Body of pancreas (tissue), 4 donors: ENCODE measurements at regions not wholly inside any gene's neighbourhood (a gene's known extent, or its start where the extent isn't known, plus 50 kb on each side); places are given as distances from the start of the nearest gene placed in this dataset.
"Not testable (repeated sequence)": the region's sequence is repeated elsewhere in the genome, so short reads cannot be mapped to it uniquely, and the experiment has no call there.

ENCODE experiments used
- POLR2A ChIP-seq, 3 donors: fragments of 450-650 bp; IDR thresholded peaks; one replicate each; pipeline ENCODE4 v1.6.1; 2016; ENCODE audit warnings: antibody characterized with exemption in 3 of 3, mild to moderate bottlenecking in 2 of 3
- TF ChIP-seq, protein P1 (sequence below), 7 experiments: fragments of 450-650 bp in 4 of 7; fragments of 200-600 bp in 3 of 7; sonication (generic) in 3 of 7; IDR thresholded peaks; one replicate each; pipeline ENCODE4 v1.5.1; 2016 to 2019; ENCODE audit warnings: antibody characterized with exemption in 7 of 7

DNA sequence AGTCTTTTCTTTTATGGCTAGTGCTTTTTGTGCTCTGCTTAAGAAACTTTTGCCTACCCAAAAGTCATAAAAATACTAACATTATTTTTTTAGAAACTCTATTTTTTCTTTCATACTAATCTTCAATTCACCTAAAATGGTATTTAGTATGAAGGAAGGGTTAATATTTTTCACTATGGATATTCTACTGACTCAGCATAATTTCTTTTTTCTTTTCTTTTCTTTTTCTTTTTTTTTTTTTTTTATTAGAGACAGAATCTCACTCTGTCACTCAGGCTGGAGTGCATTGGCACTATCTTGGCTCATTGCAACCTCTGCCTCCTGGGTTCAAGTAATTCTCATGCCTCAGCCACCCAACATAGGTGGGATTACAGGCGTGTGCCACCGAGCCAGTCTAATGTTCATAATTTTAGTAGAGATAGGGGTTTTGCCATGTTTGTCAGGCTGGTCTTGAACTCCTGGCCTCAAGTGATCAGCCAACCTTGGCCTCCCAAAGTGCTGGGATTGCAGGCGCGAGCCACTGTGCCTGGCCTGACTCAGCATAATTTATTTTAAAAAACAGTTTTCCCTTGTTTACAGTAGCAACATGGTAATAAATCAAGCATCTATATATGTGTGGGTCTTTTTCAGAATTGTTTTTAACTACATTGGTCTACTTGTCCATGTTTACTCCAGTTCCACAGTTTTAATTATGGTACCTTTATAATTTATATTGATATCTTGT lies 91.8 kb downstream of the GYPE start:
- TF ChIP-seq, protein P1, sequence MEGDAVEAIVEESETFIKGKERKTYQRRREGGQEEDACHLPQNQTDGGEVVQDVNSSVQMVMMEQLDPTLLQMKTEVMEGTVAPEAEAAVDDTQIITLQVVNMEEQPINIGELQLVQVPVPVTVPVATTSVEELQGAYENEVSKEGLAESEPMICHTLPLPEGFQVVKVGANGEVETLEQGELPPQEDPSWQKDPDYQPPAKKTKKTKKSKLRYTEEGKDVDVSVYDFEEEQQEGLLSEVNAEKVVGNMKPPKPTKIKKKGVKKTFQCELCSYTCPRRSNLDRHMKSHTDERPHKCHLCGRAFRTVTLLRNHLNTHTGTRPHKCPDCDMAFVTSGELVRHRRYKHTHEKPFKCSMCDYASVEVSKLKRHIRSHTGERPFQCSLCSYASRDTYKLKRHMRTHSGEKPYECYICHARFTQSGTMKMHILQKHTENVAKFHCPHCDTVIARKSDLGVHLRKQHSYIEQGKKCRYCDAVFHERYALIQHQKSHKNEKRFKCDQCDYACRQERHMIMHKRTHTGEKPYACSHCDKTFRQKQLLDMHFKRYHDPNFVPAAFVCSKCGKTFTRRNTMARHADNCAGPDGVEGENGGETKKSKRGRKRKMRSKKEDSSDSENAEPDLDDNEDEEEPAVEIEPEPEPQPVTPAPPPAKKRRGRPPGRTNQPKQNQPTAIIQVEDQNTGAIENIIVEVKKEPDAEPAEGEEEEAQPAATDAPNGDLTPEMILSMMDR (IDR thresholded peaks at IDR 0.05) = not testable (repeated sequence)
- not testable (repeated sequence) for TF ChIP-seq POLR2A (IDR thresholded peaks at IDR 0.05)
